ENCODE measurements at regions not wholly inside any gene's neighbourhood (a gene's known extent, or its start where the extent isn't known, plus 50 kb on each side); places are given as distances from the start of the nearest gene placed in this dataset.

GRCh38 chr15:54854667-54855066 is 342.1 kb downstream of the RSL24D1 start:
- H3K4me3 ChIP-seq: no peak overlapping the region
- H3K36me3 ChIP-seq (ENCODE audit: insufficient read depth, low read length): no peaks in the 10 kb centered on the region
- DNase-seq (ENCODE audit: low read depth, low spot score): no peak
- no peak overlapping the region for H3K9ac ChIP-seq (ENCODE audit: insufficient read length)
- H3K9me3 ChIP-seq (ENCODE audit: low read depth, low read length): no peaks in the 10 kb centered on the region
- H3K27ac ChIP-seq: no peak overlapping the region
- TF ChIP-seq FOXP2 (optimal IDR thresholded peaks at IDR 0.05; ENCODE audit: control extremely low read depth, extremely low read length, insufficient read depth) (no peak), POLR2AphosphoS5 (IDR thresholded peaks at IDR 0.05; ENCODE audit: borderline replicate concordance, low read depth, low read length) (no peak), EZH2 (IDR thresholded peaks at IDR 0.05) (no peak)

GRCh38 chr15:54850101-54850500 is 346.6 kb downstream of the RSL24D1 start:
- DNase-seq (ENCODE audit: low read depth, low spot score): no peak
- Histone ChIP-seq H3K4me3 (no peak overlapping the region), H3K36me3 (ENCODE audit: insufficient read depth, low read length) (no peaks in the 10 kb centered on the region), H3K9ac (ENCODE audit: insufficient read length) (no peak overlapping the region), H3K9me3 (ENCODE audit: low read depth, low read length) (no peaks in the 10 kb centered on the region), H3K27ac (no peak overlapping the region)
- no peak for TF ChIP-seq POLR2AphosphoS5 (IDR thresholded peaks at IDR 0.05; ENCODE audit: borderline replicate concordance, low read depth, low read length)
- TF ChIP-seq EZH2 (IDR thresholded peaks at IDR 0.05): no peak
- TF ChIP-seq FOXP2 (optimal IDR thresholded peaks at IDR 0.05; ENCODE audit: control extremely low read depth, extremely low read length, insufficient read depth): no peak

- Histone ChIP-seq H3K27ac (no peak overlapping the region), H3K9me3 (ENCODE audit: low read depth, low read length) (no peaks in the 10 kb centered on the region), H3K36me3 (ENCODE audit: insufficient read depth, low read length) (no peaks in the 10 kb centered on the region), H3K4me3 (no peak overlapping the region), H3K9ac (ENCODE audit: insufficient read length) (no peak overlapping the region)
- no peak for TF ChIP-seq FOXP2 (optimal IDR thresholded peaks at IDR 0.05; ENCODE audit: control extremely low read depth, extremely low read length, insufficient read depth)
- DNase-seq (ENCODE audit: low read depth, low spot score): no peak
These were observed 353.7 kb downstream of the RSL24D1 start for GRCh38 chr15:54843006-54843405.

GRCh38 chr15:54841701-54842305 is 354.9 kb downstream of the RSL24D1 start:
- H3K4me3 ChIP-seq: no peak overlapping the region
- H3K9ac ChIP-seq (ENCODE audit: insufficient read length): no peak overlapping the region
- H3K9me3 ChIP-seq (ENCODE audit: low read depth, low read length): no peaks in the 10 kb centered on the region
- no peak overlapping the region for H3K27ac ChIP-seq
- DNase-seq (ENCODE audit: low read depth, low spot score): no peak
- no peaks in the 10 kb centered on the region for H3K36me3 ChIP-seq (ENCODE audit: insufficient read depth, low read length)
- TF ChIP-seq POLR2AphosphoS5 (IDR thresholded peaks at IDR 0.05; ENCODE audit: borderline replicate concordance, low read depth, low read length) (no peak), EZH2 (IDR thresholded peaks at IDR 0.05) (no peak), FOXP2 (optimal IDR thresholded peaks at IDR 0.05; ENCODE audit: control extremely low read depth, extremely low read length, insufficient read depth) (no peak)

- Histone ChIP-seq H3K9ac (ENCODE audit: insufficient read length) (no peak overlapping the region), H3K4me3 (no peak overlapping the region), H3K27ac (no peak overlapping the region), H3K36me3 (ENCODE audit: insufficient read depth, low read length) (no peaks in the 10 kb centered on the region), H3K9me3 (ENCODE audit: low read depth, low read length) (no peaks in the 10 kb centered on the region)
- TF ChIP-seq EZH2 (IDR thresholded peaks at IDR 0.05) (no peak), POLR2AphosphoS5 (IDR thresholded peaks at IDR 0.05; ENCODE audit: borderline replicate concordance, low read depth, low read length) (no peak), FOXP2 (optimal IDR thresholded peaks at IDR 0.05; ENCODE audit: control extremely low read depth, extremely low read length, insufficient read depth) (no peak)
- DNase-seq (ENCODE audit: low read depth, low spot score): no peak
These were observed 355.9 kb downstream of the RSL24D1 start for GRCh38 chr15:54840621-54841398.

GRCh38 chr15:54839379-54839778 is 357.4 kb downstream of the RSL24D1 start:
- no peak overlapping the region for H3K4me3 ChIP-seq
- no peak overlapping the region for H3K9ac ChIP-seq (ENCODE audit: insufficient read length)
- H3K36me3 ChIP-seq (ENCODE audit: insufficient read depth, low read length): no peaks in the 10 kb centered on the region
- no peak for DNase-seq (ENCODE audit: low read depth, low spot score)
- H3K27ac ChIP-seq: no peak overlapping the region
- TF ChIP-seq FOXP2 (optimal IDR thresholded peaks at IDR 0.05; ENCODE audit: control extremely low read depth, extremely low read length, insufficient read depth): no peak
- TF ChIP-seq POLR2AphosphoS5 (IDR thresholded peaks at IDR 0.05; ENCODE audit: borderline replicate concordance, low read depth, low read length): no peak
- TF ChIP-seq EZH2 (IDR thresholded peaks at IDR 0.05): no peak
- no peaks in the 10 kb centered on the region for H3K9me3 ChIP-seq (ENCODE audit: low read depth, low read length)

GRCh38 chr15:54836052-54836795 is 360.5 kb downstream of the RSL24D1 start:
- no peak for DNase-seq (ENCODE audit: low read depth, low spot score)
- no peak for TF ChIP-seq POLR2AphosphoS5 (IDR thresholded peaks at IDR 0.05; ENCODE audit: borderline replicate concordance, low read depth, low read length)
- no peak overlapping the region for H3K27ac ChIP-seq

GRCh38 chr15:54829821-54830220 is 366.9 kb downstream of the RSL24D1 start:
- no peaks in the 10 kb centered on the region for H3K36me3 ChIP-seq (ENCODE audit: insufficient read depth, low read length)
- no peak for DNase-seq (ENCODE audit: low read depth, low spot score)
- H3K4me3 ChIP-seq: no peak overlapping the region
- H3K27ac ChIP-seq: no peak overlapping the region
- TF ChIP-seq EZH2 (IDR thresholded peaks at IDR 0.05) (no peak), POLR2AphosphoS5 (IDR thresholded peaks at IDR 0.05; ENCODE audit: borderline replicate concordance, low read depth, low read length) (no peak), FOXP2 (optimal IDR thresholded peaks at IDR 0.05; ENCODE audit: control extremely low read depth, extremely low read length, insufficient read depth) (no peak)
- no peaks in the 10 kb centered on the region for H3K9me3 ChIP-seq (ENCODE audit: low read depth, low read length)
- H3K9ac ChIP-seq (ENCODE audit: insufficient read length): no peak overlapping the region

More at GRCh38 chr15:54836052-54836795, 360.5 kb downstream of the RSL24D1 start:
- Histone ChIP-seq H3K4me3 (no peak overlapping the region), H3K9ac (ENCODE audit: insufficient read length) (no peak overlapping the region), H3K36me3 (ENCODE audit: insufficient read depth, low read length) (no peaks in the 10 kb centered on the region), H3K9me3 (ENCODE audit: low read depth, low read length) (no peaks in the 10 kb centered on the region)
